CD4-positive, alpha-beta T cell treated with Interleukin-6 for 4 hours (primary cell): ENCODE measurements at regions not wholly inside any gene's neighbourhood (a gene's known extent, or its start where the extent isn't known, plus 50 kb on each side); places are given as distances from the start of the nearest gene placed in this dataset.
"Not testable (repeated sequence)": the region's sequence is repeated elsewhere in the genome, so short reads cannot be mapped to it uniquely, and the experiment has no call there.

Experiments used
- DNase-seq: peaks from one replicate; pipeline ENCODE4 v3.0.0-alpha.2; 2020; ENCODE audit warnings: mixed read lengths

GRCh38 chrX:789096-789495 lies 158.5 kb downstream of the SHOX start:
- DNase-seq = no peak

- DNase-seq = no peak
These were observed 155.9 kb downstream of the SHOX start for GRCh38 chrX:786441-786881.

- DNase-seq = no peak
These were observed 154.2 kb downstream of the SHOX start for GRCh38 chrX:784829-785228.

GRCh38 chrX:781224-782204 lies 150.9 kb downstream of the SHOX start:
- DNase-seq = no peak

- DNase-seq = no peak
These were observed 146.1 kb downstream of the SHOX start for GRCh38 chrX:776529-777230.

- no peak for DNase-seq
These were observed 145.5 kb downstream of the SHOX start for GRCh38 chrX:776061-776460.

GRCh38 chrX:774536-774935 lies 143.9 kb downstream of the SHOX start:
- DNase-seq = no peak

GRCh38 chrX:773292-774025 lies 142.9 kb downstream of the SHOX start:
- DNase-seq = no peak

- DNase-seq = no peak
These were observed 140.9 kb downstream of the SHOX start for GRCh38 chrX:771536-771935.

- DNase-seq = no peak
These were observed 139.2 kb downstream of the SHOX start for GRCh38 chrX:769796-770195.

- no peak for DNase-seq
These were observed 138.0 kb downstream of the SHOX start for GRCh38 chrX:768596-768995.

- no peak for DNase-seq
These were observed 128.3 kb downstream of the SHOX start for GRCh38 chrX:758917-759316.

GRCh38 chrX:750812-751211 lies 120.2 kb downstream of the SHOX start:
- no peak for DNase-seq

- no peak for DNase-seq
These were observed 119.7 kb downstream of the SHOX start for GRCh38 chrX:750263-750662.

- no peak for DNase-seq
These were observed 116.6 kb downstream of the SHOX start for GRCh38 chrX:747176-747575.

- no peak for DNase-seq
These were observed 109.0 kb downstream of the SHOX start for GRCh38 chrX:739611-740010.

- not testable (repeated sequence) for DNase-seq
These were observed 106.4 kb downstream of the SHOX start for GRCh38 chrX:737021-737420.

- DNase-seq = no peak
These were observed 103.8 kb downstream of the SHOX start for GRCh38 chrX:734362-734761.

- DNase-seq = no peak
These were observed 103.4 kb downstream of the SHOX start for GRCh38 chrX:733961-734360.

- no peak for DNase-seq
These were observed 99.2 kb downstream of the SHOX start for GRCh38 chrX:729583-730409.

- not testable (repeated sequence) for DNase-seq
These were observed 98.5 kb downstream of the SHOX start for GRCh38 chrX:729101-729500.

GRCh38 chrX:728639-729038 lies 98.0 kb downstream of the SHOX start:
- not testable (repeated sequence) for DNase-seq
